Activated CD8-positive, alpha-beta memory T cell treated with anti-CD3 and anti-CD28 coated beads, Interleukin-2, amount 10 ng/mL, durations not matched to agents 7 days and 5 days (primary cell): ENCODE measurements at regions not wholly inside any gene's neighbourhood (a gene's known extent, or its start where the extent isn't known, plus 50 kb on each side); places are given as distances from the start of the nearest gene placed in this dataset.
A peak's percentile ranks its signal among the peaks of the same experiment; 100 is the strongest.

ENCODE experiments used
- ATAC-seq: fragments of 150-1000 bp; cut with Tn5 transposase; one replicate; pipeline ENCODE4 v1.10.0; 2021; ENCODE audit warnings: moderate library complexity
- CTCF ChIA-PET: fragments of 350-600 bp; sonication (Branson Sonifier 250); formaldehyde crosslinking; loops from one replicate; lab custom pipeline; 2021; ENCODE audit warnings: antibody characterized with exemption; lab: Charles Lee
- DNase-seq: peaks from one replicate; pipeline ENCODE4 v3.0.0-alpha.2; 2020
- H3K27ac Mint-ChIP-seq: one replicate; pipeline ENCODE4 v1.8.0; 2021; ENCODE audit warnings: mild to moderate bottlenecking, mixed read lengths
- H3K27me3 Mint-ChIP-seq: one replicate; pipeline ENCODE4 v1.8.0; 2021; ENCODE audit warnings: mixed read lengths
- H3K36me3 Mint-ChIP-seq: one replicate; pipeline ENCODE4 v1.8.0; 2021; ENCODE audit warnings: mild to moderate bottlenecking, mixed read lengths
- H3K4me1 Mint-ChIP-seq: one replicate; pipeline ENCODE4 v1.8.0; 2021; ENCODE audit warnings: mixed read lengths
- H3K4me3 Mint-ChIP-seq: one replicate; pipeline ENCODE4 v1.8.0; 2021; ENCODE audit warnings: mild to moderate bottlenecking, moderate library complexity, mixed read lengths
- H3K9me3 Mint-ChIP-seq: one replicate; pipeline ENCODE4 v1.8.0; 2022; ENCODE audit warnings: low read depth, mixed read lengths

DNA sequence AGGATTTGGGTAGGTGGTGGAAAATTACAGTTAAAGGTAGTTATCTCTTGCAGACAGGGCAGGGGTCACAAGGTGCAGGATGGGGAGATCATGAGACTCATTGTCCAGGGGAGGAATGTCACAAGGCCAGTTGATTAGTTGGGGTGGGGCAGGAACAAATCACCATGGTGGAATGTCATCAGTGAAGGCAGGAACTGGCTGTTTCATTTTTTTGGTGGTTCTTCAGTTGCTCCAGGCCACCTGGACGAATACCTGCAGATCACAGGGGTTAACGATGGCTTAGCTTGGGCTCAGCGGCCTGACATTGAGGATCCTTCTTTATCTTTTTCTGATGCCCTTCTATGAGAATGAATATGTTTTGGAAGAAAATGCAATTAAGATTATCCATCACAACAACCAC, 87.1 kb downstream of the KPNA2 start:
- Mint-ChIP-seq H3K4me1 (peaks cover 29% of the 10 kb centered on the region), H3K27me3 (no peaks in the 10 kb centered on the region), H3K36me3 (peaks cover 53% of the 10 kb centered on the region), H3K4me3 (no peak overlapping the region), H3K27ac (no peak overlapping the region), H3K9me3 (no peaks in the 10 kb centered on the region)
- DNase-seq (no peak), ATAC-seq (no peak)
- CTCF ChIA-PET = no interaction called here

DNA sequence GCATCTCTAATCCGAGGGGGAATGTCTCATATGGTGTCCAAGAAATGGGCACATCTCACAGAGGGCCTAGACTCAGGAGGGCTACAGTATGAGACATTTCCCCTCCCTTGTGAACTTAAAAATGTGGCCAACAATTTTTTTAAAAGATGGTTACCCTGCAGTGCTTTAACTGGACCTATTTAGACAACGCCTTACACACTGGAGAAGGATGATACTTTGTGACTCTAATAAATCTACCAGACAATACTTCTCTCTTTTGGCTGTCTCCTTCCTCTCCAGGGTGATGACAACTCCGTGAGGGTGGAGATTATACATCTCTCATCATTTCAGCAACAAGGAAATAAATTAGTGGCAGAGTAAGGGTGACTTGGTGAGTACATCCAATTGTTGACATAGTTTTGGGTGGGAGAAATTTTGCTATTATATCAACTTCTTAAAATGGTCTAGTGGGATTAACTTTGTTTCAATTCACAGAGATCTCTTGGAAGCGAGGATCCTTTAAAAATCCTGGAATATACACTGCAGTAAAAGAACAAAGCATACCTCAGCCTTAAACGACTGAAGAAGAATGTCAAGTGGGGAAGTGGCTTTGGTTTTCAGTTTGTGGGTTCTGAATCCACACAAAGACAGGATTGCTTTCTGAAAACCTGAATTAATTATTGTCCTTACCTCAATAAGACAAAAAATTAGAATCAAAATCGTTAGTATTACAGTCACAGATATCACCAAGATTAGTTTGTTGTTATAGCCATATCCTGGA, 89.8 kb downstream of the KPNA2 start:
- Mint-ChIP-seq H3K36me3 (peaks cover 33% of the 10 kb centered on the region), H3K27ac (peak overlapping the region; percentile 2), H3K9me3 (no peaks in the 10 kb centered on the region), H3K4me3 (no peak overlapping the region), H3K27me3 (no peaks in the 10 kb centered on the region), H3K4me1 (peaks cover 21% of the 10 kb centered on the region)
- no peak for ATAC-seq
- CTCF ChIA-PET = interaction anchor here (0.6 kb wide), 1 partner anchor 507 kb away, joined by 3 read pairs; no protein-coding TSS in a partner anchor
- no peak for DNase-seq

DNA sequence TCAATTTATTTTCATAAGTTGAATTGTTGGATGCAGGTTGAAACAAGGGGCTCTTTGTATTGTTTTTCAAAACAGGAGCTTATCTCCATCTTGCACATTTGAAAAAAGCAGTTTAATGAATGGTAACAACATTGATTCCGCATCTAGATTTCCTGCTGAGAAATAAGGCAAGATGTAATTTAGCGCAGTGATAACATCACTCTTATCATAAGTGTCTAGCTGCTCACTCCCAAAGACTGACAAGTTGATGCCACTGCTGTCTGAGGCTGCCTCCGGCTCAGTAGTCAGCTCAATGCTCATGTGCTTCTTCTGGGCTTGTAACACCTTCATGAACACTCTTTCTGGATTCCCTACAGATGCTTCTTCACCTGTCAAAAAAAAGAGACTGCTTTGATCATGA, 92.4 kb downstream of the KPNA2 start:
- no peak overlapping the region for H3K4me3 Mint-ChIP-seq
- H3K27me3 Mint-ChIP-seq = no peaks in the 10 kb centered on the region
- H3K9me3 Mint-ChIP-seq = no peaks in the 10 kb centered on the region
- no peak overlapping the region for H3K27ac Mint-ChIP-seq
- H3K4me1 Mint-ChIP-seq = peaks cover 21% of the 10 kb centered on the region
- peaks cover 15% of the 10 kb centered on the region for H3K36me3 Mint-ChIP-seq
- ATAC-seq (no peak), DNase-seq (no peak)
- CTCF ChIA-PET = no interaction called here

DNA sequence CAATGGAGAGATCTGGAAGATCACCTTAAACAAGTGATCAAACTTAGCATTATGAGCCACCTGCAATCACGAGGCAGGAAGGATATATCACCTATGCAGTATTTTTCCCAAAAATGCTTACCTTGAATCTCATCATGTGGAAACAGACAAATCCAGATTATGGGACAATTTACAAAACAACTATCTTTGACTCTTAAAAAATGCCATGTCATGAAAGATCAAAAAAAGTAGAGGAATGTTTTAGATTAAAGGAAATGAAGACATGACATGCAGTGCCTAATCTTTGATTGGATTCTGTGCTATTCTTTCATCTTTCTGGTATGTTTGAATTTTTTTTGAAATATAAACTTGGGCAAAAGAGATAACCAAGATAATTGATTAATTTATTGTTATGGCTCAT, 95.9 kb downstream of the KPNA2 start:
- Mint-ChIP-seq H3K27me3 (no peaks in the 10 kb centered on the region), H3K9me3 (no peaks in the 10 kb centered on the region), H3K27ac (no peak overlapping the region), H3K36me3 (peaks cover 8% of the 10 kb centered on the region), H3K4me3 (no peak overlapping the region), H3K4me1 (peaks cover under 1% of the 10 kb centered on the region)
- ATAC-seq = no peak
- no peak for DNase-seq
- CTCF ChIA-PET = no interaction called here

DNA sequence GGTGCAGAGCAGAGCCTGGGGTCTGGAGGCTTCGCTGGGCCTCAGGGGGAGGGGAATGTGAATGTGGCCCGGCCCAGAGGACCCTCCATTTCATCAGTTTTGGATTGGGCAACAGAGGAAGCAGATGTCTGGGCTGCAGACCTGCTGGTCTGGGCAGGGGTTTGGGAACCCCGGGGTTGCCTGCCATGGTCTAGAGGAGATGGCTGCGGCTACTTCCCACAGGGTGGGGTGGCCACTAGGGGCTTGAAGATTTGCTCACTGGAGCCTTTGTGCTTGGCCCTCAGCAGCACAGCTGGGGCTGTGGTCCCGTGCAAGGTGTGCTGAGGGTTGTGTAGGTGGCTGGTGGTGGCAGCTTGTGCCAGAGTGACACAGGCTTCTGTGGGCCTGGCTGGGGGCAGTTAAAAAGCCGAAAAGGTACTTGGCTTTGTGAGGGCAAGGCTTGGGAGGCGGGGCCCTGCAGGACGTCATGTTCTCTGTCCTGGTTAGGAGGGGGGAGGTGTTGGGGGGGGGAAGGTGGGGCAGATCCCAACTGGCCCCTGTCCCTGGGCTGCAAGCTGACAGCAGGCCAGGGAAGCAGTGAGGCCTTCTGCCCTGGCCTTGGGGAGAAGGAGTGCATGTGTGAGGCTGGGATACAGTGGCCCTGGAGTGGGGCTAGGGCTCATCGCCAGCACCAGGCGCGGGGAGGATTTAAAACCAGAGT, 98.0 kb downstream of the KPNA2 start:
- Mint-ChIP-seq H3K36me3 (peaks cover 5% of the 10 kb centered on the region), H3K4me1 (no peaks in the 10 kb centered on the region), H3K27ac (no peak overlapping the region), H3K27me3 (no peaks in the 10 kb centered on the region), H3K4me3 (no peak overlapping the region), H3K9me3 (no peaks in the 10 kb centered on the region)
- DNase-seq (no peak), ATAC-seq (peak; percentile 16)
- CTCF ChIA-PET = no interaction called here

- no peak overlapping the region for H3K4me3 Mint-ChIP-seq
- peaks cover 5% of the 10 kb centered on the region for H3K36me3 Mint-ChIP-seq
- H3K27me3 Mint-ChIP-seq = no peaks in the 10 kb centered on the region
- ATAC-seq (no peak), DNase-seq (no peak)
- no peak overlapping the region for H3K27ac Mint-ChIP-seq
- no peaks in the 10 kb centered on the region for H3K9me3 Mint-ChIP-seq
- no peaks in the 10 kb centered on the region for H3K4me1 Mint-ChIP-seq
- CTCF ChIA-PET = no interaction called here
Measured at GRCh38 chr17:68134046-68134637, 98.6 kb downstream of the KPNA2 start.

DNA sequence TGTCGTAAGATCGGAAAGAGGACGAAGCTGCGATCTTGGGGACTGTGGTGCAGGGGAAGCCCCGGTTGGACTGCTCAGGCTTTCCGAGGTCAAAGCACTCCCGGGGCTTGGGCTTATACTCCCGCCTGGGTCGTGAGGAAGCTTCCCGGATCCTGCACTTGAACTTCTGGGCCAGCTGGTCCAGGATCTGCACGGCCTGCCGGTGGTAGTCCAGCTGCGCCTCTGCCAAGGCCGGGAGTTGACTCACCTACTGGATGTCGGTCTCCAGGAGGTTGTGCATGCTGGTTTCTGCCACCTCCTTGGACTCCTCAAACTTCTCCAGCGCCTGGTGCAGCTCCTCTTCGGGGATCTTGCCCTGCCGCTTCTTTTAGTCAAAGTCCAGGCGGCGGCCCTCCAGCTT, 99.2 kb downstream of the KPNA2 start:
- ATAC-seq (no peak), DNase-seq (no peak)
- H3K9me3 Mint-ChIP-seq = no peaks in the 10 kb centered on the region
- H3K27me3 Mint-ChIP-seq = no peaks in the 10 kb centered on the region
- peaks cover 5% of the 10 kb centered on the region for H3K36me3 Mint-ChIP-seq
- CTCF ChIA-PET = no interaction called here
- no peaks in the 10 kb centered on the region for H3K4me1 Mint-ChIP-seq
- no peak overlapping the region for H3K27ac Mint-ChIP-seq
- no peak overlapping the region for H3K4me3 Mint-ChIP-seq

- CTCF ChIA-PET = no interaction called here
- Mint-ChIP-seq H3K4me1 (no peaks in the 10 kb centered on the region), H3K36me3 (peaks cover 5% of the 10 kb centered on the region), H3K27me3 (no peaks in the 10 kb centered on the region), H3K4me3 (no peak overlapping the region), H3K9me3 (no peaks in the 10 kb centered on the region), H3K27ac (no peak overlapping the region)
- DNase-seq (no peak), ATAC-seq (no peak)
Measured at GRCh38 chr17:68135141-68135887, 99.8 kb downstream of the KPNA2 start.

DNA sequence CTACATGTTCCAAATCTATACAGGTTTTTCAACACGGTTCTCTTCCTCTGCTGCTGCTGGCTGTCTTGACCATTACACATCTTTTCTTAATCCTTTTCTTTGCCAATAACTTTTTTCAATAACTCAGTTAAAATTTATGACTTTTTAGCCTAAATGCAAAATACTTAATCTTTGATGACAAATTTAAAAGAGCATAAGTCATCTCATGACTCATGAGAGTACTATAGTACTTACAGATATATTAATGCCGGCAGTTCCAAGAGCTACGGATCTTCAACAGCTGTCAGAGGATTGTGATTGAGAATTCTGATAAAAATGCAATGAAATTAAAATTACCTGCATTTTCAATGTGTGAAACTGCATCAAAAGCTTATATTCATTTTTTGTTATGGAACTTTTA, 105.5 kb downstream of the KPNA2 start:
- no peaks in the 10 kb centered on the region for H3K36me3 Mint-ChIP-seq
- H3K4me1 Mint-ChIP-seq = peaks cover 5% of the 10 kb centered on the region
- ATAC-seq = no peak
- no peaks in the 10 kb centered on the region for H3K9me3 Mint-ChIP-seq
- H3K27me3 Mint-ChIP-seq = no peaks in the 10 kb centered on the region
- H3K27ac Mint-ChIP-seq = no peak overlapping the region
- H3K4me3 Mint-ChIP-seq = no peak overlapping the region
- no peak for DNase-seq
- CTCF ChIA-PET = interaction anchor here (0.6 kb wide), 1 partner anchor 20 kb away, joined by 4 read pairs; no protein-coding TSS in a partner anchor

DNA sequence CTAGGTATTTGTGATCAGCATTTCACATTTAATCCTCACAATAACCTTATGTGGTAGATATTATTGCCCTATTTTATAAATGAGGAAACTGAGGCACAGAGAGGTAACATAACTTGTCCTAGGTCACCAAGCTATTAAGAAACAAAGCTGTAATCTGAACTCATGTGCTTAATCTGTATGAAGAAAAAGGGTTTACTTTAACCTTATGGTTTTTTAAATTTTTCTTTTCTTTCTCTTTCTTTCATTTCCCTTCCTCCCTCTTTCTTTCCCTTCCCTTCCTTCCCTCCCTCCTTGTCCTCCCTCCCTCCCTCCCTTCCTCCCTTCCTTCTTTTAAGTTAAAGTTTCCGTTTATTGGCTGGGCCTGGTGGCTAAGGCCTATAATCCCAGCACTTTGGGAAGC, 105.2 kb upstream of the AMZ2 start:
- Mint-ChIP-seq H3K4me1 (peaks cover 5% of the 10 kb centered on the region), H3K9me3 (no peaks in the 10 kb centered on the region), H3K4me3 (no peak overlapping the region), H3K36me3 (no peaks in the 10 kb centered on the region), H3K27ac (no peak overlapping the region), H3K27me3 (no peaks in the 10 kb centered on the region)
- DNase-seq = no peak
- no peak for ATAC-seq
- CTCF ChIA-PET = no interaction called here

DNA sequence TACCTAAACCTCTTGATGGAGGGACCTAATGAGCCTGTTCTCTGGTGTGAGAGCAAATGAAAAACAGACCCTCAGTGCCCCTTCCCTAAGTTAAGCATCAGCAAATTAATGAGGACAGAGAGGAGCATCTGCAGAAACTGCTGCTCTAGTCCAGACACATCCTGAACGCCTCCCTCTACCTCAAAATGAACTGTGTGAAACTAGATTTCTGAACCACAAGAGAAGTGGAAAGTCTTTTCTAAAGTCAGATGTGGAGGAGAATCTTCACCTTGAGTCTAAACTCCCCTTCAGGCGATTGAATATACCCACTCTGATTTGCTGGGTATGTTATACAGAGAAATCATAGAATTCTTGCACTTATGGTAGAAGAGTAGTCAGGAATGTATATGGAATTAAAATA, 104.4 kb upstream of the AMZ2 start:
- Mint-ChIP-seq H3K9me3 (no peaks in the 10 kb centered on the region), H3K36me3 (no peaks in the 10 kb centered on the region), H3K27me3 (peaks cover 2% of the 10 kb centered on the region), H3K4me1 (peaks cover 5% of the 10 kb centered on the region), H3K4me3 (no peak overlapping the region), H3K27ac (no peak overlapping the region)
- CTCF ChIA-PET = no interaction called here
- no peak for DNase-seq
- no peak for ATAC-seq

GRCh38 chr17:68145088-68145487, 102.8 kb upstream of the AMZ2 start:
- no peak for DNase-seq
- Mint-ChIP-seq H3K36me3 (no peaks in the 10 kb centered on the region), H3K4me1 (peaks cover 5% of the 10 kb centered on the region), H3K27ac (no peak overlapping the region), H3K27me3 (peaks cover 2% of the 10 kb centered on the region), H3K9me3 (no peaks in the 10 kb centered on the region), H3K4me3 (no peak overlapping the region)
- CTCF ChIA-PET = no interaction called here
- no peak for ATAC-seq

DNA sequence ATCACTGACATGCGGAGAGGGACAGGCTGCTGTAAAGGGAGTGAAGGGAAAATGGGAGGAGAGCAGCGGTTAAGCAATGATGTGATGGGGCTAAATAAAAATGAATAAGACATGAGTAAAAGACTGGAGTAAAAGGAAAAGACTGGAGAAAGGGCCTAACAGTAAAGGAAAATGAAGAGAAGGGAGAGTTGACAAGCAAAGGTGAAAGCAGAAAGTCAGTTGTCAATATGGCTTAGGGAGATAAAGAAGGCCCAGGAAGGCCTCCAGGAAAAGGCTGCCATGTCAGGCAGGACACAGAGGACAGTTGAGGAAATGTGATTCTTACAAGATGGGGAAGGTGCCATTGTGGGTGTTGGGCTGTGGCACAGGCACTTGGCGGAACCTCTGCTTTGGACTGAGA, 98.9 kb upstream of the AMZ2 start:
- ATAC-seq (no peak), DNase-seq (no peak)
- CTCF ChIA-PET = no interaction called here
- Mint-ChIP-seq H3K27me3 (peaks cover 2% of the 10 kb centered on the region), H3K4me1 (no peaks in the 10 kb centered on the region), H3K27ac (no peak overlapping the region), H3K4me3 (no peak overlapping the region), H3K9me3 (no peaks in the 10 kb centered on the region), H3K36me3 (no peaks in the 10 kb centered on the region)
